Stimulated activated naive CD8-positive, alpha-beta T cell treated with anti-CD3 and anti-CD28 coated beads, Interleukin-15, Interleukin-2, amounts not matched to agents 100 U/mL and 50 U/mL, for 24 hours (primary cell): ENCODE measurements at regions not wholly inside any gene's neighbourhood (a gene's known extent, or its start where the extent isn't known, plus 50 kb on each side); places are given as distances from the start of the nearest gene placed in this dataset.
"Not testable (repeated sequence)": the region's sequence is repeated elsewhere in the genome, so short reads cannot be mapped to it uniquely, and the experiment has no call there.

Experiments used
- ATAC-seq: fragments of 150-1000 bp; cut with Tn5 transposase; one replicate; pipeline ENCODE4 v1.10.0; 2021
- DNase-seq: peaks from one replicate; pipeline ENCODE4 v3.0.0; 2021

DNA sequence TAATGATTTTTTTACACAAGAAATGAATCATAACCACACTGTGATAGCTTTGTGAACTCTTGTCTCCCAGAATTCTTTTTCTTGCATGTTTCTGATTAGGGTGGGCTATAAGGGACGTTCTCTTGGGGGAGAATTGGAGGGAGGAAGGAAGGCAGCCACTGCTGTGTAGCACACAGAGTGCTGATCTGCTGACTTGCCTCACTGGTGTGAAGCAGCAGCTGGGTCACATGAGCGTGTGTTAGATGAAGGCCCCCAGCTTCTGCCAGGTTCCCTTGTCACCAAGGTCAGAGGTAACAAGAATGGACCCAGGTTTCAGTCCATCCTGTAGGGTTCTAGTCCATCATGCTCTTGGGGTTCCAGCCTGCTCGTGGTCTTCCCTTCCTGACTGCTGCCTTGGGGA, 107.4 kb upstream of the GLI2 start:
- DNase-seq (no peak), ATAC-seq (no peak)

GRCh38 chr2:120629241-120629895, 106.3 kb upstream of the GLI2 start:
- no peak for ATAC-seq

GRCh38 chr2:120630031-120630701, 105.5 kb upstream of the GLI2 start:
- no peak for ATAC-seq
- no peak for DNase-seq

More at GRCh38 chr2:120629241-120629895, 106.3 kb upstream of the GLI2 start:
- no peak for DNase-seq

GRCh38 chr2:120631236-120631635, 104.4 kb upstream of the GLI2 start:
- no peak for DNase-seq
- ATAC-seq: no peak

DNA sequence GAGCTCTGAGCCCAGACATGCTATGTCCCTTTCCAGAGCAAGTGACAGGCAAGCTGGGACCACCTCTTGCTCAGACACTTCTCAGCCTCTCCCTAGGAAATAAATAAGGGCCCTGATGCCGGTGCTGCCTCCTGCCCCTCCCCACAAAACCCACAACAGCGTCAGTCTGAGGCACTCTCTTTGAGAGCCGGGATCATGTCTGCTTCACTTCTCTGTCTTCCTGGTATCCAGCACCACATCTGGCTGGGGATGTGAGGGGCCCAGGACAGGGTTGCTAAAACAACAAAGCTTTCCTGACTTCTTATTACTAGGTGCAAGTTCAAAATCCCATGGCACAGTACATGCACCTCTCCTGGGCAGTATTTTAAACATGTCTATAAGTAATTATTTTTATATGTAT, 103.9 kb upstream of the GLI2 start:
- DNase-seq (no peak), ATAC-seq (no peak)

DNA sequence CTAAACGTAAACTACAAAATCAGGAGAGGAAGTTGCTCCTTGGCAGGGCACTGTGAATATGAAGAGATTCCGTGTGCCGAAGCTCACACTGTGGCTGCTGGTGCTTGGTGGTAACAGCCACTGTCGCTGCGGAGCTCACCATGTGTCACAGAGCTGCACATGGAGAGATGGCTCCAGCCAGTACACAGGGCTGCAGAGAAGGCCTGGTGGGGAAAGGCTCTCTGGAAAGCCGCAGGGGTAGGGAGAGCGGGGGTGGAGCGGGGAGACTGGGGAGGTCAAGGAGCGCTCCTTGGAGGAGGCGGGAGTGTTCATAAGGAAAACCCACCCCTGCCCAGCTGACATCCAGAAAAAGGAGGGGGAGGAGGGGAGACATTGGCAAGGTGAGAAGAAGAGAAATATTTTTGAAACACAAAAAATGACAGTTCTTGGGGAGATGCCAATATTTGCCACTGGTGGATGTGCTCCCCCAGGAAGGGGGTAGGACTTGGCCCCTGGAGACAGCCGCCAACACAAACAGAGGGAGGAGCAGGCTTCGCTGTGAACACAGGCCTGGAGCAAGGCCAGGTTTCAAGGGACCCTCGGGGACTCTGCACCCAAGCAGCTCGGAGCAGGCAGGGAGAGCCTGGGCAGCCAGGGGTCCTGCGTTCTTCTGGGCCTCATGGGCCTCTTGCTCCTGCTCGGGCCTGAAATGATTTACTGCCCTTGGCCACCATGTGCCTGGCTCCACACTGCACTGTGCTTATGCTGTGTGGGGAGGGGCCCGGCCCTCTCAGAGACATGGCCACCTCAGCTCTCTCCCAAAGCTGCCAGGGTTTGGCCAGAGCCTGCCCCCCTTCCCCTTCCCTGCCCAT, 102.6 kb upstream of the GLI2 start:
- no peak for DNase-seq
- ATAC-seq: no peak

DNA sequence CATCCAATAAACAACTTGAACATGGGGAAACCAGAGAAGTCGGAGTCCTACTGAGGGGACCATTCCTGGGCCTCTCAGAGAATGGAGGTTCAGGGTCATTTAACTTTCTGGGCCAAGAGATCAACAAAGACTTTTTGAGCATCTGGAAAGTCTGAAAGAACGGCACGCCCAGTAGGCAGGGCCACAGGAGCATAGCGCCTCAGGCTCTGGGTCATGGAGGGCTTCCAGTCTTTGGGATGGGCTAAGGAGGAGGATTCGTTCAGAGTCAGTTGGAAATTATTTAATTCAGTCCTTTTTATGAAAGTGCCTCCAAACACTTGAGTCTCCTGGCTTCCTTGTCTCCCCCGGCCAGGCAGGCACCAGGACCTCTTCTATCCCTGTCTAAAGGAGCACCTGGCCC, 101.1 kb upstream of the GLI2 start:
- no peak for DNase-seq
- ATAC-seq: no peak

GRCh38 chr2:120635146-120635545, 100.5 kb upstream of the GLI2 start:
- no peak for DNase-seq
- ATAC-seq: no peak

DNA sequence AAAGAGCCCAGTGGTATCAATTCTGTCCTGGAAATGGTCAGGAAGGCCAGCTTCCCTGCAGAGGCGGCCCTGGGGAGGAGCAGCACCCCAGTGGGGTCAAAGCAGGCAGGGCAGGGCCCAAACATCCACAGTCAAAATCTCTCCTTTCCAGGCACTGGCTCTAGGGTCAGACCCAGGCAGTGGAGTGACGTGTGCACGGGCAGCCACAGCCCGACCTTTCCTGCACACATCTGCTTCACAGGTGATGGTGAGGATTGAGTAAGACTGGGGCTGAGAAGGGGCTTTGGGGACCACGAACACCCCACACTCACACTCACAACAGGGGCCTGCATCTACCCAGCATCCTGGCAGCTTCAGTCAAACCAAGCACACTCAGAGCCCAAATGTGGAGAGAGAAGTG, 97.8 kb upstream of the GLI2 start:
- no peak for DNase-seq
- ATAC-seq: no peak

- ATAC-seq: no peak
- DNase-seq: no peak
Measured at GRCh38 chr2:120638450-120638849, 97.2 kb upstream of the GLI2 start.

DNA sequence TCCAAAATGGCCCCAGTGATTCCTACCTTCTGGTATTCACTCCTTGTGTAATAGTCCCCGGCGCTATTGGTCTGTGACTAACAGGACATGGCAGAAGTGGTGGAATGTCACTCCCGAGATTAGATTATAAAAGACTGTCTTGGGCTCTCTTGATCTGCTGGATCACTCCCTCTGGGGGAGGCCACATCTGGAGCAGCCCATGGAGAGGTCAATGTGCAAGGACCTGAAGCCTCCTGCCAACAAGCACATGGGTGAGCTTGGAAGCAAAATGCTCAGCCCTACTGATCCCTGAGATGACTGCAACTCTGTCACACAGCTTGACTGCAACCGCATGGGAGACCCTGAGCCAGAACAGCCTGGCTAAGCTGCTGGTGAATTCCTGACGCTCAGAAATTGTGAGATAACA, 94.3 kb upstream of the GLI2 start:
- ATAC-seq: no peak
- DNase-seq: no peak

GRCh38 chr2:120642646-120643045, 93.0 kb upstream of the GLI2 start:
- DNase-seq (no peak), ATAC-seq (no peak)

DNA sequence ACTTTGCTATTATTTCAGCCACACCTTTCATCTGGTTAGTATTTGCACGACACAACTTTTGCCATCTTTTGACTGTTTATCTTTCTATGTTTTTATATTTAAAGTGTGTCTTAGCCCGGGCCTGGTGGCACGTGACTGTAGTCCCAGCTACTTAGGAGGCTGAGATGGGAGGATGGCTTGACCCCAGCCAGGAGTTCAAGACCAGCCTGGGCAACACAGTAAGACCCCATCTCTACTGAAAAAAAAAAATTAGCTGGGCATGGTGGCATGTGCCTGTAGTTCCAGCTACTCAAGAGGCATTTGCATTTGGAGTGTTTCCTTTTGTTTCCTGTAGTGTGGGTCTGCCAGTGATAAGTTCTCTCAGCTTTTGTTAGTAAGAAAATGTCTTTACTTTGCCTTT, 88.7 kb upstream of the GLI2 start:
- no peak for DNase-seq
- ATAC-seq: no peak

GRCh38 chr2:120647487-120647886, 88.2 kb upstream of the GLI2 start:
- DNase-seq: no peak
- ATAC-seq: no peak

- ATAC-seq, DNase-seq: not testable (repeated sequence)
Measured at GRCh38 chr2:120649381-120649780, 86.3 kb upstream of the GLI2 start.

DNA sequence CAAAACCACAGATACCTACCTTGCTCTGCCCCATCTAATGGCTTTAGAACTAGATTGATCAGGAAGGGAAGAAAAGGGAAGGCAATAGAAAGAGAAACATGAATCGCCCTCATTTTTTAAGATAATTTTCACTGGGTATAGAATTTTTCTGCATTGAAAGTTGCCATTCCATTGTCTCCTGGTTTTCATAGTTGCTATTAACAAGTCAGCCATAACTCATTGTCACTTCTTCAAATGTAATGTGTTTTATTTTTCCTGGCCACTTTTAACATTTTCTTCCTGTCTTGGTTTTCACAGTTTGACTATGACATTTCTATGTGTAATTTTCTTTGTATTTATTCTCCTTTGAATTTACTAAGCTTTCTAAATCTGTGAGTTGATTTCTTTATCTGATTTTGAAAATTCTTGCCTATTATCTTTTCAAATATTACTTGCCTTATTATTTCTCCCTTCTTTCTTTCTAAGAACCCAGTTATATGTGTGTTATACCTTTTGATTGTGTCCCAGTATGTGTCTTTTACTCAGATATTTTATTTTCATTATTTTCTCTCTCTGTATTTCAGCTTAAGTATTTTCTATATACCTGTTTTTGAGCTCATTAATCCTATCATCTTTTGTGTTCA, 85.5 kb upstream of the GLI2 start:
- no peak for DNase-seq
- no peak for ATAC-seq

DNA sequence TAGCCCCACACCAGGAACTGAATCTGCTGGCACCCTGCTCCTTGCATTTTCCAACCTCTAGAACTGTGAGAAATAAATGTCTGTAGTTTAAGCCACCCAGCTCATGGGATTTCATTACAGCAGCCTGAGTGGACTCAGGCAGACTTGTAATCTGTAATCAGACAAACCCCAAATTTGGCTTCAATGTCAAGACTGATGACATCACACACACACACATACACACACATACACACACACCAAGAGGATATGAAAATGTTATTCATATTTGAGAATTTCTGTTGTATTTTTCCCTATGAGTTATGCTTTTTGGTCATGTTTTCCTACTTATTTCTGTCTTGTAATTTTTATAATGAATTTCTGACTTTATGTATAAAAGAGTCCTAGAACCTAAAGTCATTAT, 83.8 kb upstream of the GLI2 start:
- ATAC-seq (no peak), DNase-seq (no peak)

DNA sequence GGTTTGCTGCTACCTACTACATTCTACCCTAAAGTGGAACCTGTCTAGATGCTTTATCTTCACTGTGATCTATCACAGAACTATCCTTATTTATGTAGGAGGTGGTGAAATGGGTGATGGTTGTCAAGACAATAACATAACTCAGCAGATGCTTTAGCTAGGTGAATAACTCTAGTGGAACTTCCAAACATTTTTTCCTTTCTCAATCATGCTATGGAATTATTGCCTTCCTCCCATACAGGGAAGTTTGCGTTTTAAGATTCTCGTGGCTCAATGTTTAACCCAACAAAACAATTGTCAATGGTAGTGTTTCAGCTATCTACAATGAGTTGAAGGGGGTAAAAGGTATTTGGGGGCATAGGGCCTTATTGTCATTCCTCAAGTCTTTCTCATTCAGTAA, 82.6 kb upstream of the GLI2 start:
- DNase-seq: no peak

DNA sequence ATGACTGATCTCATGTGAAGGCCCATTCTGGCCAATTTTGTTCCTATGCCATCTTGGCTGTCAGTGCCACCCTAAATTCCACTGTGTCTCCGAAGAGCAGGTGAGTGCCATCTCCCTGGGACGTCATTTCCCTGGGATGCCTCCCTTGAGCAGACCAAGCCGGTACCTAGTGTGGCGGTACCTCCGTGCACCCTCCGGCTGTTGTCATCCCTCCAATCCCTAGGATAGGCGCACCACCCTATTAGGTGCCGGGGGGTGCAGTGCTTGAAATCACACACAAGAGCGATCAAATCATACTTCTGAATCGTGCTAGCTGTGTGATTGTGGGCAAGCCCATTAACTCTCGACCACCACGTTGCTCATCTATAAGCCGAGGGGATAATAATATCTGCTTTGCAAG, 81.8 kb upstream of the GLI2 start:
- DNase-seq (no peak), ATAC-seq (no peak)

More for the DNA sequence above, 82.6 kb upstream of the GLI2 start:
- no peak for ATAC-seq

DNA sequence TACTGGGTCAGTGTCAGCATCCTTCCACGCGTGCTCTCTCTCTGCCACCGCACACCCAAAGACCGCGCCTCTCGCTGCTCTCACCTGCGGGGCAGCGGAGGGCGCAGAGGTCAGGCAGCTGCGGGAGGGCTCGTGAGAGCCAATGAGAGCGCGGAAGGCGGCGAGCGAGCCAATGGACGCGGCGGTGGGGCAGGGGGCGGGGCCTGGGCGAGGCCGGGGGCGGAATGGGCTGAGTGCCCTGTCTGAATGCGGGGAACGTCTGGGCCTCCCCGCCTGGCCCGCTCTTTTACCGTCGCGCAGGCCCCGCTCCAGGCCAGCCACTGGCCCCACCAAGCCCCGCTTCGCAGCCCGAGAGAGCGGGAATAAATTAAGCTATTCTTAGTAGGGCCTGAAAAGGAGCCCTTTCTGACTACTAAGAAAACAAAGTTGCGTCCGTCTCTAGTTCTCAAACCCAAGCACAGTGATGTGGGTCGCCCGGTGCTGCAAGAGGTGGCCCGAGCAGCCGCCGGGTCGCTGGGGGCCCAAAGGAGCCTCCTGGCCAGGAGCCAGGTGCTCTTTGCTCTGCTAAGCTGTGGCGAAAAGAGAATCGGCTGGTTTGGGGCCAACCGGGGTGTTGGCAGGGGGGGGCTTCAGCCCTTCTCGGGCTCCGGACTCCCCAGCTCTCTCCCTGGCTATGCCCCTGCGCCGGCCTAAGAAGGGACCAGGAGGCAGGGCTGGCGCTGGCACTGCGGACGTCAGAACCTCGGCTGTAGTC, 81.1 kb upstream of the GLI2 start:
- ATAC-seq (no peak), DNase-seq (no peak)

DNA sequence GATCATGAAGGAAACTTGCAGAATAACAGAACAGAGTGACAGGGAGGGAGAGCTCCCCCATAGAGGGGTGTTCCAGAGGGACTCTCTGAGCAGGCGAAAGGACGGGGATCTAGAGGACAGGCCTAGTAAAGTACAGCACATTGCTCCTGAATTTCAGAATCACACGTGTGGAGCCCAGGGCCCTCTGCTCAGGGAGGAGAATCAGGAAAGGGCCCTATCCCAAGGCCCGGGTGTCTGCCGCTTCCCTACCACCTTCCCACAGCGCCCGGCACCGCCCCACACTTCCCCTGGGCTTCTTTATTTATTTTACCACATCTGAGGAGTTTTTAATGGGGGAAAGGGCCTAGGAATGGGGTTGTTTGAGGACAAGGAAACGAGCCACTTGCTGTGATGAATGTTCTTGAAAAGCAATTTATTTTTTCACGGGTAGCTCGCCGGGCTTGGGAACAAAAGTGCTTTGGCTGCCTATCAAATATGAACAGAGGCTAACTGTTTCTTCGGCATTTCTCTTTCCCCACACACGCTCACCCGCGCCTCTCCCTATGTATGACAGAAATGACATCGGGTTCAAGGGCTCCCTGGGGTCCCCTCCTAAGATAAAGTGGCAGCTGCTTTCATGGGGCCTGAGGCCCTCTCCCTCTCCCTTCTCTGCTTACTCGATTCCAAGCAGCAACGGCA, 79.3 kb upstream of the GLI2 start:
- no peak for ATAC-seq
- DNase-seq: no peak
